Keratinocyte (primary cell): ENCODE measurements at regions not wholly inside any gene's neighbourhood (a gene's known extent, or its start where the extent isn't known, plus 50 kb on each side); places are given as distances from the start of the nearest gene placed in this dataset.

Experiments used
- EZH2 ChIP-seq: IDR thresholded peaks from one replicate; pipeline ENCODE4 v1.6.1; 2012; ENCODE audit warnings: inconsistent platforms, mild to moderate bottlenecking, low read length, moderate library complexity
- TF ChIP-seq, protein P1 (sequence below), 3 experiments: IDR thresholded peaks in 1 of 3; conservative IDR thresholded peaks in 1 of 3; optimal IDR thresholded peaks in 1 of 3; 2 replicates in 2 of 3; 3 replicates in 1 of 3; pipeline versions ENCODE3 to v1.5.1; 2011; ENCODE audit warnings: low read length in 3 of 3, mild to moderate bottlenecking in 3 of 3, moderate library complexity in 2 of 3, control low read depth in 1 of 3, inconsistent platforms in 1 of 3; ENCODE audit not compliant: insufficient read depth in 2 of 3; ENCODE audit errors: extremely low read depth in 1 of 3

GRCh38 chr2:59047373-59047995 is 806.4 kb upstream of the FANCL start:
- TF ChIP-seq, protein P1, sequence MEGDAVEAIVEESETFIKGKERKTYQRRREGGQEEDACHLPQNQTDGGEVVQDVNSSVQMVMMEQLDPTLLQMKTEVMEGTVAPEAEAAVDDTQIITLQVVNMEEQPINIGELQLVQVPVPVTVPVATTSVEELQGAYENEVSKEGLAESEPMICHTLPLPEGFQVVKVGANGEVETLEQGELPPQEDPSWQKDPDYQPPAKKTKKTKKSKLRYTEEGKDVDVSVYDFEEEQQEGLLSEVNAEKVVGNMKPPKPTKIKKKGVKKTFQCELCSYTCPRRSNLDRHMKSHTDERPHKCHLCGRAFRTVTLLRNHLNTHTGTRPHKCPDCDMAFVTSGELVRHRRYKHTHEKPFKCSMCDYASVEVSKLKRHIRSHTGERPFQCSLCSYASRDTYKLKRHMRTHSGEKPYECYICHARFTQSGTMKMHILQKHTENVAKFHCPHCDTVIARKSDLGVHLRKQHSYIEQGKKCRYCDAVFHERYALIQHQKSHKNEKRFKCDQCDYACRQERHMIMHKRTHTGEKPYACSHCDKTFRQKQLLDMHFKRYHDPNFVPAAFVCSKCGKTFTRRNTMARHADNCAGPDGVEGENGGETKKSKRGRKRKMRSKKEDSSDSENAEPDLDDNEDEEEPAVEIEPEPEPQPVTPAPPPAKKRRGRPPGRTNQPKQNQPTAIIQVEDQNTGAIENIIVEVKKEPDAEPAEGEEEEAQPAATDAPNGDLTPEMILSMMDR (optimal IDR thresholded peaks at IDR 0.05 in 1 of 3, IDR thresholded peaks at IDR 0.05 in 1 of 3, conservative IDR thresholded peaks at IDR 0.05 in 1 of 3; ENCODE audit: extremely low read depth in 1 of 3, insufficient read depth in 2 of 3, low read length in 3 of 3), result no peak
- TF ChIP-seq EZH2, result no peak
